PC-9 (cell line): ENCODE measurements at regions not wholly inside any gene's neighbourhood (a gene's known extent, or its start where the extent isn't known, plus 50 kb on each side); places are given as distances from the start of the nearest gene placed in this dataset.

Experiments used
- EZH2 ChIP-seq: fragments of 200-600 bp; sonication (generic); IDR thresholded peaks from 2 replicates; pipeline ENCODE4 v1.8.0; 2017; ENCODE audit warnings: antibody characterized with exemption, low read depth
- TF ChIP-seq, protein P1 (sequence below): fragments of 200-600 bp; sonication (generic); conservative IDR thresholded peaks from 2 replicates; pipeline ENCODE4 v1.6.1; 2017; ENCODE audit warnings: mixed run types, antibody characterized with exemption, mild to moderate bottlenecking, moderate library complexity

DNA sequence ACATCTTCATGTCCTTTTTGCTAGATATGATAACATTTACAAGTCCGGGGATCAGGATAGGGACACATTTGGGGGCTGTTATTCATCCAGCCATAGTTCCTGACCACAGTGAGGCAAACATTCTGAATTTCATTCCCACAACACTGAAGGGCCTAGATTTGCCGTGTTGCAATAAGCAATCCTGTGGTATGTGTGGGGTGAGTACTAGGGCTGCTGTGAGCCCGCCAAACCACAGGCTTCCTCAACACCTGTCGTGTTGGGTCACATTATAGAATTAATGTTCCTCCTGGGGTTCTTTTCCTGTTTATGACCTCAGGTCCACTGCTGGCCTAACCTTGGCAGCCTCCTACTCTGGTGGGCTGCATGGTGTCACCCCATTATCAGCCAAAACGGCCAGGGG, 119.2 kb downstream of the TBC1D30 start:
- TF ChIP-seq EZH2 = no peak
- TF ChIP-seq, protein P1, sequence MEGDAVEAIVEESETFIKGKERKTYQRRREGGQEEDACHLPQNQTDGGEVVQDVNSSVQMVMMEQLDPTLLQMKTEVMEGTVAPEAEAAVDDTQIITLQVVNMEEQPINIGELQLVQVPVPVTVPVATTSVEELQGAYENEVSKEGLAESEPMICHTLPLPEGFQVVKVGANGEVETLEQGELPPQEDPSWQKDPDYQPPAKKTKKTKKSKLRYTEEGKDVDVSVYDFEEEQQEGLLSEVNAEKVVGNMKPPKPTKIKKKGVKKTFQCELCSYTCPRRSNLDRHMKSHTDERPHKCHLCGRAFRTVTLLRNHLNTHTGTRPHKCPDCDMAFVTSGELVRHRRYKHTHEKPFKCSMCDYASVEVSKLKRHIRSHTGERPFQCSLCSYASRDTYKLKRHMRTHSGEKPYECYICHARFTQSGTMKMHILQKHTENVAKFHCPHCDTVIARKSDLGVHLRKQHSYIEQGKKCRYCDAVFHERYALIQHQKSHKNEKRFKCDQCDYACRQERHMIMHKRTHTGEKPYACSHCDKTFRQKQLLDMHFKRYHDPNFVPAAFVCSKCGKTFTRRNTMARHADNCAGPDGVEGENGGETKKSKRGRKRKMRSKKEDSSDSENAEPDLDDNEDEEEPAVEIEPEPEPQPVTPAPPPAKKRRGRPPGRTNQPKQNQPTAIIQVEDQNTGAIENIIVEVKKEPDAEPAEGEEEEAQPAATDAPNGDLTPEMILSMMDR = no peak
